Keratinocyte (primary cell): ENCODE measurements at regions not wholly inside any gene's neighbourhood (a gene's known extent, or its start where the extent isn't known, plus 50 kb on each side); places are given as distances from the start of the nearest gene placed in this dataset.
"Not testable (repeated sequence)": the region's sequence is repeated elsewhere in the genome, so short reads cannot be mapped to it uniquely, and the experiment has no call there.

ENCODE experiments used
- CTCF ChIP-seq, 3 experiments: IDR thresholded peaks in 1 of 3; conservative IDR thresholded peaks in 1 of 3; optimal IDR thresholded peaks in 1 of 3; 2 replicates in 2 of 3; 3 replicates in 1 of 3; pipeline versions ENCODE3 to v1.5.1; 2011; ENCODE audit warnings: low read length in 3 of 3, mild to moderate bottlenecking in 3 of 3, moderate library complexity in 2 of 3, control low read depth in 1 of 3, inconsistent platforms in 1 of 3; ENCODE audit not compliant: insufficient read depth in 2 of 3; ENCODE audit errors: extremely low read depth in 1 of 3
- EZH2 ChIP-seq: IDR thresholded peaks from one replicate; pipeline ENCODE4 v1.6.1; 2012; ENCODE audit warnings: inconsistent platforms, mild to moderate bottlenecking, low read length, moderate library complexity

GRCh38 chr2:242103093-242103492, 233.6 kb downstream of the RTP5 start:
- TF ChIP-seq CTCF (optimal IDR thresholded peaks at IDR 0.05 in 1 of 3, IDR thresholded peaks at IDR 0.05 in 1 of 3, conservative IDR thresholded peaks at IDR 0.05 in 1 of 3; ENCODE audit: extremely low read depth in 1 of 3, insufficient read depth in 2 of 3, low read length in 3 of 3); EZH2: not testable (repeated sequence)
